ENCODE measurements at regions not wholly inside any gene's neighbourhood (a gene's known extent, or its start where the extent isn't known, plus 50 kb on each side); places are given as distances from the start of the nearest gene placed in this dataset.

DNA sequence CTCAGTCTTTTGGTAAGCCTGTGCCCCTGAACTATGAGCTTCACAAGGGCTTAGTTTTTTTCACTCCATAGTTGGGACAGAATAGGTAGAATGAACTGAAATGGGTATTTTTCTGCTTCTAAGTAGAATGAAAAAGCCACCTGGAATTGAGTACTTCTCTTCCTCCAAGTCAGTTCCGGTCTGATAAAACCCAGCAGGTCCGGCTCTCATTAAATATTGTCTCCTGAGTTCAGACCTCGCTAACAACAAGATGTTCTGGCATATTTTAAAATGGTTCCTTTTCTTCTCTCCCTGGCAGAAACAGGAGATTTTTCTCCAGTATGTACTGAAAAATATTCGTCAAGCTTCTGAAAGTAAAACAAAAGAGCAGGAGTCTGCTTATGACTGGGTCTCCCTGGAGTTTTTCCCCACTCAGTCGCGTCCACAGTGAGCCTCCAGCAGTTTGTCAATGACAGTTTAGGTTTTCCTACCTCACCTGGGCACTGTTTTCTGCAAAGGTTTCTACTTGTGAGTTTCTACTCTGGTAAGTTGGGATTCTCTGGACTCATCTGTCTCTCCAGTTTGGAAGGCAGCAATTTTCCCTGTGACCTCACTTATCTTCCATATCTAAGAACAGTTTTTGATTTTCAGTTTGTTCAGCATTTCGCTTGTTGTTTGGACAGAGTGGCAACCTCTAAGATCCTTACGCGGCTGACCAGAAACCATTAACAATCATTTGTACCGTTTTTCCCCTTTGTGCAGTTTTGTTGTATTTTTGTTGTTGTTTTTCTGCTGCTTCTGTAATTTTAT is 868.0 kb downstream of the METTL15 start:
- TF ChIP-seq ZC3H10 (CRISPR knock-in tag; IDR thresholded peaks at IDR 0.05) (no peak), TOX (CRISPR knock-in tag; IDR thresholded peaks at IDR 0.05; ENCODE audit: borderline replicate concordance) (no peak), RARB (CRISPR knock-in tag; IDR thresholded peaks at IDR 0.05) (no peak), ZFP3 (CRISPR knock-in tag; IDR thresholded peaks at IDR 0.05) (no peak), SNAI2 (CRISPR knock-in tag; IDR thresholded peaks at IDR 0.05) (no peak), ZNF8 (CRISPR knock-in tag; IDR thresholded peaks at IDR 0.05) (no peak), PATZ1 (CRISPR knock-in tag; IDR thresholded peaks at IDR 0.05; ENCODE audit: borderline replicate concordance) (no peak)
